OCI-LY3 (cell line): ENCODE measurements at regions not wholly inside any gene's neighbourhood (a gene's known extent, or its start where the extent isn't known, plus 50 kb on each side); places are given as distances from the start of the nearest gene placed in this dataset.

Experiments
- EZH2phosphoT487 ChIP-seq: fragments of 200-600 bp; shearing (Covaris generic); IDR thresholded peaks from 2 replicates; pipeline ENCODE4 v1.6.1; 2018; ENCODE audit warnings: antibody characterized with exemption, mixed run types, low read depth
- TF ChIP-seq, protein P1 (sequence below): fragments of 200-600, 300-600 bp; sonication (generic); IDR thresholded peaks from 2 replicates; pipeline ENCODE4 v1.5.1; 2014; ENCODE audit warnings: antibody characterized with exemption, low read length, low read depth

- TF ChIP-seq, protein P1, sequence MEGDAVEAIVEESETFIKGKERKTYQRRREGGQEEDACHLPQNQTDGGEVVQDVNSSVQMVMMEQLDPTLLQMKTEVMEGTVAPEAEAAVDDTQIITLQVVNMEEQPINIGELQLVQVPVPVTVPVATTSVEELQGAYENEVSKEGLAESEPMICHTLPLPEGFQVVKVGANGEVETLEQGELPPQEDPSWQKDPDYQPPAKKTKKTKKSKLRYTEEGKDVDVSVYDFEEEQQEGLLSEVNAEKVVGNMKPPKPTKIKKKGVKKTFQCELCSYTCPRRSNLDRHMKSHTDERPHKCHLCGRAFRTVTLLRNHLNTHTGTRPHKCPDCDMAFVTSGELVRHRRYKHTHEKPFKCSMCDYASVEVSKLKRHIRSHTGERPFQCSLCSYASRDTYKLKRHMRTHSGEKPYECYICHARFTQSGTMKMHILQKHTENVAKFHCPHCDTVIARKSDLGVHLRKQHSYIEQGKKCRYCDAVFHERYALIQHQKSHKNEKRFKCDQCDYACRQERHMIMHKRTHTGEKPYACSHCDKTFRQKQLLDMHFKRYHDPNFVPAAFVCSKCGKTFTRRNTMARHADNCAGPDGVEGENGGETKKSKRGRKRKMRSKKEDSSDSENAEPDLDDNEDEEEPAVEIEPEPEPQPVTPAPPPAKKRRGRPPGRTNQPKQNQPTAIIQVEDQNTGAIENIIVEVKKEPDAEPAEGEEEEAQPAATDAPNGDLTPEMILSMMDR: no peak
- no peak for TF ChIP-seq EZH2phosphoT487
Measured at GRCh38 chr6:98470821-98471220, 363.6 kb upstream of the POU3F2 start.
